NCI-H146 treated with DMSO at 0.1 percent for 48 hours (cell line): ENCODE measurements at regions not wholly inside any gene's neighbourhood (a gene's known extent, or its start where the extent isn't known, plus 50 kb on each side); places are given as distances from the start of the nearest gene placed in this dataset.
A peak's percentile ranks its signal among the peaks of the same experiment; 100 is the strongest.

Experiments used
- DNase-seq: peaks from one replicate; lab custom pipeline; 2025; ENCODE audit not compliant: unreplicated experiment; lab: John Stamatoyannopoulos, UW

DNA sequence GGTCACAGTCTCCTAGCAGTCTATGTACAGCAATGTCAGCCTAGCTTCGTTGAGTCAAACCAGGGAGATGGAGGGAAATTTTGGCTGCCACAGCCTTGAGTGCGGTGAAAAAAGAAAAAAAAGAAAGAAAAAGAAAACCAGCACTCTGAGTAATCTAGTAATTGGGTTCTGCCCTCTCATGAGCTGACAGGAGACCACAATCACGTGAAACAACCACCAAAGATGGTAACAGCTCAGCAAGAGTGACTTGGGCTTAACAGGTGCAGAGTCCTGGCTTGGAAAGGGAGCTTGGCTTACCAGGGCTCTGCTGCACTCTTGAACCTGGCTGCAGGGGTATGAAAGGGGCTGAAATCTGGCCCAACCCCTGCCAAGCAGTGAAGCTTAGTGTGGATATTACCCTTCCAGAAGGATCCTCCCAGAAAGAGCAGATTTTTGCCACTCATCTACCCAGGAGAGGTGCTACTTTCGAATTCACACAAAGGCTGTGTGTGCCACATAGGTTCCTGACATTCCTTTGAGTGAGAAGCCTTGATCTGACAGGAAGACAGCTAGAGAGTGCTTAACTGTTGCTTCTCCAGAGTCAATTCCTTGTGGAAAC lies 350.3 kb downstream of the PTTG2 start:
- no peak for DNase-seq

DNA sequence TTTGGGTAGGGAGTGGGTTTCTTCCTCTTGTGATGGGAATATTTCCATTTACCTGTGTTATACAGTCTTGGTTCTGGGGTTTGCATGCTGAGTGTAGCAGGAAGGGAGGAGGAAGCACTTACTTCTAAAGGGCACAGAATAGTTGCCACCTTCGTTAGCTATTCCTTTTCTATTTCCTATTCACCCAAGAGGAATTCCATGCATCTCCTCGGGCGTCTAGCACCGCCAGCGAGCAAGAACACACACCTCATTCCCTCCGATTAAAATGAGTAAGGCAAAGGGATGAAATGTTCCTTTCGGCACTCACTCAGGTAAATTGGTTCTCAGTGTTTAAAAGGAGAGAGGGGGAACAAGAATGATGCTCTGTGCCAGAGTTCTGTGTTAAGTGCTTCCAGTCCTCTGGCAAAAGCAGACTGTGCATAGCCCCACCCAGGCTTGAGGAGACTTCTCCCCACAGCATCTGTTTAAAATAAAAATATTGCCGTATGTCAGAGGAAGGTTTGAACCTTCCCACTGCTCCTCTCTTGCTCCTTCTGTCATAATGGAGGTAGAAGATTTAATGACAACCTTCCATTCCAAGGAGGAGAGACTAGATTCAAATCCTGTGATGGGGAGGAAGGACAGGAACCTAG lies 351.4 kb downstream of the PTTG2 start:
- DNase-seq, result no peak

DNA sequence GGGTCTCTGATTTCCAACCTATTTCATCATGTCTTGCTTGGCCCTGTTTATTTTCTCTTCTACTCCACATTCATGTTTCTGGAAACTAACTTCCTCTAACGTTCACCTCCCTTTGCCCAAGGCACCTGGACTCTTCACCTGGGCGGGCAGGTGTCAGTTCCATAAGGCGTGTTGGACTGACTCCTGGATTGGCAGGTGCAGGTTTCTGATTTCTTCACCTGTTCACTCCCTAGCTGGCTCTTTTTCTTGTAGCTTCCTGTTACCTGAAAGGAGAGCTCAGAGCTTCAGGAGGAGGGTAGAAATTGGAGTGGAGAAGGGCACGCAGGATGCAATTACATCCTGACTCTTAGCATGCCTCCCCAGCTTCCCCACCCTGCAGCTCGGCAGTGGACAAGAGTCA lies 350.8 kb upstream of the KLF3 start:
- DNase-seq, result peak; percentile 26

DNA sequence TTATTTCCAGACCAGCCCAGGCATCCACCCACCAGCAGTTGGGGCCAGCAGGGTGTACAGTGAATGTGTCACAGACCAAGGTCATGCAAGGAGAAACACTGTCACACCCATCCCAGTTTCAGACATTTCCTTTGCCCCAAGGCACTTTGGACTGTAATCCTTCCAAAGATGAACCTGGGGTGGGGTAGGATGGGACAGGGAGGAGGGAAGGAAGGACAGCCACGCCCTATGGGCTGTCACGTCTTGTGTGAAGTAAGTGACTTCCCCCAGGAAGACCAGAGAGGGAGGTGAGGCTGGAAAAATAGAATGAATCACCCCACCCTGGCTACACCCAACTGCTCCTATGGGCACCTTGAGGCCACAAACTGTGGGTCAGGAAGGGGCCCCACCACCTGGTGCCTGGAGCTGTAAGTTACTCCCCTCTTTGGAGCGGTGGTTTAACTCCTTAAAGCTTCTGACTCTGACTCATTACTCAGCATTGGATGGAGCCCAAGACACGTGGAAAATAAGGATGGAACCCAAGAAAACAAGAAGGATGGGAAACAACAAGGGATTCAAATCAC lies 349.9 kb upstream of the KLF3 start:
- DNase-seq, result no peak

DNA sequence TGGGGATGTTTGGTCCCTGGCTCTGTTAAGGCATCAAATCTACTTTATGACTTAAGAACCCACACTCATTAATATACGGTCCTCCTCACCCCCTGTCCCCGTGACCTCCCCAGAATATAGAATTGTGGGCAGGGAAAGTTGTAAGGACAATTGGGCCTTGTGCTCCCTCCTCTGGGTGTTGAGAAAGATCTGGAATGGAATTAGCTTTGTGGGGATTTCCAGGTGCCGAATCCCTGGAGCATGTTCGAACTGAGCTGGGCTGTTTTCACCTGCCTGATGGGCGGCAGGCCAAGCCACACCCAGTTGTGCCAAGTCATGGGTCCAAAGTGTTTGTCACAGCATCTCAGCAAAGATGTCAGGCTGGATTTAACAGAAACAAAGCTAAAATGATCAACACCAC lies 349.3 kb upstream of the KLF3 start:
- no peak for DNase-seq

DNA sequence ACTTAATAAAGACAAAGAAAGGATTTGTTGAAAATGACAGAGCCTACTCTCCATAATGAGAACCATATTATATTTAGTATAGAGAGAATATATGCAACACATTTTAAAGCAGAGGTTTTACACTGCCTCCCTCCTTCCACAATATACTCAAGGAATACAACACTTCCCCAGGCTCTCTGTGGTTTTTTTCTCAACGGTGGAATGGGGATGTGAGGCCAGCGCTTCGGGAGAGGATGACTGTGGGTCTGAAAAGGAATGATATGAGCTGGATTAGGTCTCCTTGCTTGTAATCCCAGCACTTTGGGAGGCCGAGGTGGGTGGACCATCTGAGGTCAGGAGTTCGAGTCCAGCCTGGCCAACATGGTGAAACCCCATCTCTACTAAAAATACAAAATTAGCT lies 348.7 kb upstream of the KLF3 start:
- DNase-seq, result no peak

DNA sequence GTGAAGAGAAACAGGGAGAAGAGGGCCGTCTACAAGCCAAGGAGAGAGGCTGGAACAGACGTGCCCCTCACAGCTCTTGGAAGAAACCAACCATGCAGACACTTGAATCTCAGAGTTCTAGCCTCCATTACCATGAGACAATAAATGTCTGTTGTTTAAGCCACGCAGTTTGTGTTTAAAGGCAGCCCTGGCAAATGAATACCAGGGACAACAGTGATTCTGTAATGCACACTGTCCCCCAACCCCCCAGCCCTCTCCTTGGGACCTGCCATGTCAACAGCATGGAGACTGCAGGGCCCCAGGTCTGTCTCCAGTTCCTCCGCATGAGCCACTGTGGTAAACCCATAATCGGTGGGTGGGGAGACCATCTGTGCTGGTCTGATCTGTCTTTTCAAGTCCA lies 348.0 kb upstream of the KLF3 start:
- DNase-seq, result no peak

DNA sequence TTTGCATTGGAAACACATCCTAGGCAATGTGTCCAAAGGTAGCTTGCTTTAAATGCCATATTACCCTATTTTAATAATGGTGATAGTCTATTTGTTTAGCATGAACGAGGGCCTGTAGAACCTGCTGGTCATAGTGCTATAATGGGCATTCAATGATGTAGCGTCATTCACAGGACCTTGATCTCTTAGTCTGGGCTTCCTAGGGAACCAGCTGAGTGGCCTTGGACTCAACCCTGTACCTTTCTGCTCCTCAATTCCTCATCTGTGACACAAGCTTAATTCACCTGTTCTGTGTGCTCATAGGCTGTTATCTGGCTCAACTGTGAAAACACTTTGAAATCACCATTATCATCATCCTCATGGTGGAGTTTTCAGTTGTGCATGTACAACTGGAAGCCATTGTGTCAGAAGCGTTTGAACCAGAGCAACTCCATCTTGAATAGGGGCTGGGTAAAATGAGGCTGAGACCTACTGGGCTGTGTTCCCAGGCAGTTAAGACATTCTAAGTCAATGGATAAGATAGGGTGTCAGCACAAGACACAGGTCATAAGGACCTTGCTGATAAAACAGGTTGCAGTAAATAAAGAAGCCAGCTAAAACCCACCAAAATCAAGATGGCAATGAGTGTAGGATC lies 346.8 kb upstream of the KLF3 start:
- DNase-seq, result no peak

DNA sequence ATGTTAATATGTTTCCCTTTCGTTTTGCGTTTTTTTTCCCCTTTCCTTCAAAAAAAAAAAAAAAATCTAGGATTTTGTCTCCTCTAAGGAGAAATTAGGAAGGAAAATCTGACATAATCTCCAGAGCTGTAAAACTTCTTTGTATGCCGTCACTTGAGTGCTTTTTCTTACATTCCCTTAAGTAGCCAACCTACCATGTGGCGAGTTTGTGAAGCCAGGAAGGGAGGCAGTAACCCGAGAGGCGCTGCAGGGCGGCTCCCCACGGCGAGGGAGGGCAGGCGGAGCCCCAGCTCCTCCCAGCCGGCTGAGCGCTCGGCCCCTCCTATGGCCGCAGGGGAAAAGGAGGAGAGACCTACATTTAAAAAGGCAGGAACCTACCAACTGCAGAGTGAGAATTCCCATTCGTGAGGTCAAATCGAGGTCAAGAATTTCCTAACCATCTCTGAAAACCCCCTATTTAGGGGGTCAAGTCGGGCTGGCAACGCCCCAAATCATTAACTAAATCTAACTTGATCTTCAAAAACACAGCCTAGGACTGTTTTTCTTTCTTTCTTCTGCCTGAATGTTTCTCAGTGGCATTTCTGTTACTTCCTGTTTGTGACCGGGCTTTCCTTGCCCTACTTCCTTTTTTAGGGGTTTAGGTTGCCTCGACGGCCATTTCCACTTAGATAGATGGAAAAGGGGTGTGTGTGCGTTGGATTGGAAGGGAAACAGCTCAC lies 345.1 kb upstream of the KLF3 start:
- peak; percentile 47 for DNase-seq

DNA sequence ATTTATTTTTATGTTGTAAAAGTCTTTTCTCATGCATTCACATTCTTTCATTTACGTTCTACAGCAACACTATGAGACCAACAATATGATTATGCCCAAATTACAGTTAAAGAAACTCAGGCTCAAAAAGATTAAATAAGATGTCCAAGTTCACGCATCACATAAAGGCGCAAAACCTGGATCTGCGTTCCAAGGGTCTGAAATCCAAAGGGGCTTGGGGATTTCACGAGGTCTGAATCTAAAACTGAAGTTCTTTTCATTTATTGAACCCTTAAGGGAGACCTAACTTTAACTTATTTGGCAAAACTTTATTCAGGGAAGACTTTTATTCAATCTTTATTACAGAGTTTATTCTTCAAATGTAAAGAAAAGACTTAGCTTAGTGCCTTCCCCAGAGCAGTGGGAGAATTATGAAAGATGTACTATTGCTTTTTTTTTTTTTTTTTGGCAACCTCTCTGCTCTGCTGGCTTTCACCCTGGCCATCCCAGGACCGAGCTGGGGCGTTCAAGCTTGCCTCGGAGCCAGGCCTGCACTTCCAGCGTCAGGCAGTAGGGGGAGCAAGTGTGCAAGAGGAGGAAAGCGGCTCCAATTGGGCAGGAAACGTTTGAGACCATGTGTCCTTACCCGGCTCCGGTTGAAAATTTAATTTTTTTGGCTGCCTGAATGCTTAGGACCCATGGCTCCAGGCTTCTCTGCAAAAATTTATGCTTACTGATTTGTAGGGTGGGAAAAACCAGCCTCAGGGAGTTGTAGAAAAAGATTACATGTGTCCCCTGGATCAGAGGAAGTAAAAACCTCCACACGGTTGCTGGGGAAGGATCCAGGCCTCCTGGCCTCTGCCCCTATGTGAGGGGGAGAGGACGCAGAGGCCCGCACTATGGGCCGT lies 344.3 kb upstream of the KLF3 start:
- DNase-seq, result peak; percentile 2

DNA sequence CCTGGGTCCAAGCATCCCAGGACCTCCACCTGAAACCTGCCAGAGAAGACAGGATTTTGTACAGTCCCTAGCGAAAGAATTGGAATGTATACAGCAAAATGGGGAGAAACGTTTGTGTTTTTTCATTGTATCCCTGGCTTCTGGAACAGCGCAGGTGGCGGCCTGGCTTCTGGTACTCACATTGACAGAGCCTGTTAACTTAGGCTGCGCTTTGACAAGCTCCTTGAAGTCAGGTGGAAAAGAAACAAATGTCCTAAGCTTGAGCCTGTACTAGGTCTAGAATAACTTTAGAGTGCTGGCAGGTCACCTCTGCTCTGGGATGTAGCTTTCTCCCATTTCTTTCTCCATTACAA lies 343.7 kb upstream of the KLF3 start:
- no peak for DNase-seq

DNA sequence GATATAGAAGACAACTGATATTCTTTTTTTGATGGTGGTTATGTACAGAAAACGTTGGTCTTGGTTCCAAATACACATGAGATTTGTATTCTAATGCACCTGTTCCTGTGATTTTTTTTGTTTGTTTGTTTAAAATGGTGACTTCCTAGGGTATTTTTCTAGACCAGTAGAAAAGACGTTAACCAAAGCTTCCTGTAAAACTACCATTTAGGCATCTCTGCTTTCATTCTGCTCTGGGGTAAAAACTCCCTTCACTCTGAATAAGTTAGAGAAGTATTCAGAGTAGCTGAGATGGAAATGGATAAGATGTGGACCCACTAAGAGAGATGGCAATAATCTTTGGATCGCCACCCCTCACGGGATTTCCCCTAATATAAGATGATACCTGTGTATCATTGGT lies 343.2 kb upstream of the KLF3 start:
- no peak for DNase-seq

DNA sequence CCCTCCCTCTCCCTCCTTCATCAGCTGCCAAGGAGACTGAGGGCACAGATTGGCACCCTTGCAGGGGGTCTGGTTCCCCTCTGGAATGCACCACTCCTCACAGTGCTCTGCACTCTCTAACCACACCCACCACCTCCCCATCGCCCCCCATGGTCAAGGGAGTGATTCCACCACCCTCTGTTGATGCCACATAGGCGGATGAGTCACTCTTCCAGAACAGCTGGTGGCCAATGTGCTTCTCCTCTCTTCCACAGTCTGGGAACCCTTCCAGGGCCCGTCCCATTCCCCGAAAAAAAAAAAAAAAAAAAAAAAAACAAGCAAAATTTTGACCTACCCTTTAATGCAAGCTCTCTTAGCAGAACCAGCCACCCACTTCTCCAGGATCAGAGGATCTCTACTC lies 341.3 kb upstream of the KLF3 start:
- no peak for DNase-seq

DNA sequence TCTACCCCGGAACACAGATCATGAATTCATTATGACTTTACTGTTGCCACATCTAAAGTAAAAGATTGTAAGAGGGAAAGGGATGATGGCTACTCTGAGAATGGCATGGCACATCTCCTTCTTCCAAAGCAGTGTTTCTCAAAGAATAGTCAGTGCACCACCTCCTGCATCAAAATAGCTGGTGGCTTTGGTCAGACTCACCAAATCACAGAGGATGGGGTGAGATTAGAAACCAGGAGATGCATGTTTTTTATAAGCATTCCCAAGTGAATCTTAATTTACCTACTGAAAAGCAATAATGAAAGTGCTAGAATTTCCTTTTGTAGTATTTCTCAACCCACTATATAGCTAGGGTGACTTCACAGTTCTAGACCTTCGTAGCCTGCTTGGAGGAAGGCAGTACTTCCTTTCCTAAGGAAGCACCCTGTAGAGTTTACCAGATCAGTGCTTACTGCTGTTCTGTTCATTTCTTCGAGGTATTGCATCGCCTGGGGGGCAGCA lies 340.8 kb upstream of the KLF3 start:
- DNase-seq, result no peak

DNA sequence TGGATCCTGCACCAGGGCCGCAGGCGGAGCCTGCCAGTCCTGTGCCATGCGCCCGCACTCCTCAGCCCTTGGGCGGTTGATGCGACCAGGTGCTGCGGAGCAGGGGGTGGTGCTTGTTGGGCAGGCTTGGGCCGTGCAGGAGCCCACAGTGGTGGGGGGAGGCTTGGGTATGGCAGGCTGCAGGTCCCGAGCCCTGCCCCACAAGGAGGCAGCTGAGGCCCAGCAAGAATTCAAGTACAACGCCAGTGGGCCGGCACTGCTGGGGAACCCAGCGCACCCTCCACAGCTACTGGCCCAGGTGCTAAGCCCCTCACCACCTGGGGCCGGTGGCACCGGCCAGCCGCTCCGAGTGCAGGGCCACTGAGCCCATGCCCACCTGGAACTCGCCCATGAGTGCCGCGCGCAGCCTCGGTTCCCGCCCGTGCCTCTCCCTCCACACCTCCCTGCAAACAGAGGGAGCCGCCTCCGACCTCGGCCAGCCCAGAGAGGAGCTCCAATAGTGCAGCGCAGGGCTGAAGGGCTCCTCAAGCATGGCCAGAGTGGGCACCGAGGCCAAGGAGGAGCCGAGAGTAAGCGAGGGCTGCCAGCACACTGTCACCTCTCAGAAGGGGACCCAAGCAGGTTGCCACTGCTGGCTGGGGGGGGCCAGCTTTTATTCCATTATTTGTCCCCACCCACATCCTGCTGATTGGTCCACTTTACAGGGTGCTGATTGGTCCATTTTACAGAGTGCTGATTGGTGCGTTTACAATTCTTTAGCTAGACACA lies 339.0 kb upstream of the KLF3 start:
- DNase-seq, result no peak

DNA sequence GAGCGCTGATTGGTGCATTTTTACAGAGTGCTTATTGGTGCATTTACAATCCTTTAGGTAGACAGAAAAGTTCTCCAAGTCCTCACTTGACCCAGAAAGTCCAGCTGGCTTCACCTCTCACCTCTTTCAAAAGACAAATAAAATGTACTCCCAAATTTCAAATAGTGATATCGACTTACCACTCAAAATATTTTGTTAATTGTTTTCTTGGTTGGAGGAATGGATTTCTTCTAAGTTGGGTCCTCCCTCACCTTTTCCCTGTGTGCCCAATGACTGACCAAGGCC lies 338.4 kb upstream of the KLF3 start:
- DNase-seq, result no peak

DNA sequence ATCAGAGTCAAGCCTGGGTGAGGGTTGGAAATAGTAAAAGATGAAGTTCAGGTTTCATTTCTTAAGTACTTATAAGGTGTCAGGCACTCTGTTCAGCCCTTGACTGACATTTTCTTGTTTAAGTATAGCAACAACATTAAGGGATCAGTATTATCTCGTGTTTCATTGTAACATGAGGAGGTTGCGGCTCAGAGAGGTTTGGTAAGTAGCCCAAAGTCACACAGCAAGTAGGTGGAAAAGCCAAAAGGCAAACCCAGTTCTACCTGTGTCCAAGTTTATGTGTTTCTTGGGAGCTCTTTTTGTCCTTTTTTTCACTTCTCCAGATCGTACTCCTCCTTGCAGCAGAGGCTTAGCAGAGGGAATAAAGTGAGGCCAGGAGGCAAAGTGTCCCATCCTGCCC lies 337.5 kb upstream of the KLF3 start:
- no peak for DNase-seq

DNA sequence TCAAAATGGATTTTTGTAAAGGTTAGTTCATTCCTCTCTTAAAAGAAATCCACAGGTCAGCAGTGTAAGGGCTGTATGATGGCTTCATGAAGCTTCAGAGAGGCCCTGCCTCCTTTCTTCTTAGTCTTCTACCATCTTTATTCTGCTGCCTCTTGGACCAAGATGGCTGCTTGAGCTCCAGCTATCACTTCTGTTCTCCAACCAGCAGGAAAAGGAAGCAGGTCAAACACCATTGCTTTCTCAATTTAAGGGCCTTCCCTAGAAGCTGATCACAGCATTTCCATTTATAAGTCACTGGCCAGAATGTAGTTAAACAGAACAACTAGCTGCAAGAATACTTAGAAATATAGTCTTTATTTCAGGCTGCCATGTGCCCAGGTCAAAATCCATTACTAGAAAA lies 336.8 kb upstream of the KLF3 start:
- DNase-seq, result no peak

DNA sequence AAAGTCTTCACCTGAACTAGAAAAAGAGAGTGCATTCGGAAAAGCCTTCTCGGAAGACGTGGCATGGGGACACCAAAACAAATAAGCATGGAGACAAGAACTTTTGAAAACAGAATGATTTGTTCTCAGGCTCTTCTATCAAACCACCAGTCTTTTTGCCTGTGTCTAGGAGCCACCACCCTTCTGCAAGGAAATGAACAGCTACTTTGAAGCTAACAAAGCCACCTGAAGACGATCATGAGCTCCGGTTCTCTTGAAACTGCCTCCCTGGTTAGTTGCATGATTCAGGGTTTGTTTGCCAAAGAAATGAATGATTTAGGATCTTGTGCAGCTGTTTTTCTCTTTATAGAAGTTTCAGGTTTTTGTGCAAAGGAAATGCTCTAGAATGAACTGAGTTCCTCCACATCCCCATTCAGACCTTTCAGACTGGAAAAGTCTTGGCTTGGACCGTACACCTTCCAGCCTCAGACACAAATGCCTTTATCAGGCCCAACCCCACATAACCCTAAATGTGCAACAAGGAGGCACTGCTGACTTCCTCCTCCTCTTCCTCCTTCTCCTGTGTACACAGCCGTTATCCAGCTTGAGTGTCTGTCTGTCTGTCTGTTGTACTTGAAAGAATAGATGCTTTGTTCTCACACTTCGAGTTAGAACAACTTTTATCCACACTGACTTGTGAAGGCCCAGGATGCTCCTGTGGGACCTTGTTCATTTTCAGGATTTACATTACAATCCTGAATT lies 334.8 kb upstream of the KLF3 start:
- no peak for DNase-seq

DNA sequence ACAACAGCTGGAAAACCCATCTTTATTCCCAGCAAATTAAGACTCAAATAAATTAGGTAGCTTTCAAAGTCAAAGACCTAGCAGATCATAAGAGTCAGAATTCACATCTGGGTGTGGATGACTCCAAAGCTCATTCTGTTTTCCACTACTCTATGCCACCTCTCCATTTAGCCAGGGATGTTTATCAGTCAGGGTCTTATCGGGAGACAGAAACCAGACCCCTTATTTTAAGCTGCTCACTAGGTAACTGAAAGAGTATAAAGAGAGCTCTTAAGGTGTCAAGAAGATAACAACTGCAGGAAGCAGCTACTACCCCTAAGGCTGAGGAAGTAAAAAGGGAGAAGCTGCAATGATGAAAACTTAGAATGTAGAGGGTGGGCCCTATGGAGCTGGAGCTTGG lies 333.7 kb upstream of the KLF3 start:
- no peak for DNase-seq
